B cell (primary cell): ENCODE measurements at regions not wholly inside any gene's neighbourhood (a gene's known extent, or its start where the extent isn't known, plus 50 kb on each side); places are given as distances from the start of the nearest gene placed in this dataset.

Source experiments
- ATAC-seq: fragments of 200-7000 bp; cut with Tn5 transposase; one replicate; pipeline ENCODE4 v1.10.0; 2021; ENCODE audit warnings: low read depth, mild to moderate bottlenecking, moderate number of reproducible peaks, moderate library complexity
- CTCF ChIA-PET: fragments of 350-600 bp; sonication (Branson Sonifier 250); formaldehyde crosslinking; loops from one replicate; lab custom pipeline; 2021; ENCODE audit warnings: antibody characterized with exemption, inconsistent platforms; lab: Charles Lee
- POLR2A ChIA-PET: fragments of 350-600 bp; sonication (Branson Sonifier 250); formaldehyde crosslinking; loops from one replicate; lab custom pipeline; 2021; ENCODE audit warnings: antibody characterized with exemption; lab: Charles Lee
- DNase-seq: peaks from one replicate; pipeline ENCODE4 v3.0.0; 2013
- H2AFZ ChIP-seq: 2 replicates; pipeline ENCODE4 v1.6.1; 2012; ENCODE audit warnings: mild to moderate bottlenecking, low read depth, low read length; ENCODE audit not compliant: insufficient read depth, poor library complexity, severe bottlenecking
- H3K27ac ChIP-seq, 2 donors: 1 replicate in 1 of 2; 2 replicates in 1 of 2; pipeline ENCODE4 v1.5.1; 2012 to 2013; ENCODE audit warnings: low read length in 2 of 2, mild to moderate bottlenecking in 2 of 2, moderate library complexity in 1 of 2
- H3K27me3 ChIP-seq, 4 experiments: fragments of 200-600 bp in 1 of 4; sonication (generic) in 1 of 4; replicated peaks in 1 of 4; 1 replicate in 2 of 4; 2 replicates in 2 of 4; pipeline versions ENCODE4 v1.6.1 to v1.7.0; 2013 to 2016; ENCODE audit warnings: low read length in 3 of 4, mild to moderate bottlenecking in 2 of 4, mixed read lengths in 1 of 4, moderate library complexity in 1 of 4; ENCODE audit not compliant: insufficient read depth in 4 of 4, control insufficient read depth in 3 of 4; ENCODE audit errors: control extremely low read depth in 1 of 4
- H3K36me3 ChIP-seq, 2 experiments: replicated peaks in 1 of 2; 1 replicate in 1 of 2; 2 replicates in 1 of 2; pipeline versions ENCODE4 v1.6.1 to v1.7.1; 2013; ENCODE audit warnings: low read length in 1 of 2; ENCODE audit not compliant: insufficient read depth in 2 of 2, control insufficient read depth in 1 of 2; ENCODE audit errors: control extremely low read depth in 1 of 2, extremely low read depth in 1 of 2
- H3K4me1 ChIP-seq, 2 donors: fragments of 200-600 bp in 1 of 2; sonication (generic) in 1 of 2; 1 replicate in 1 of 2; 2 replicates in 1 of 2; pipeline versions ENCODE4 v1.5.1 to v1.6.1; 2013 to 2017; ENCODE audit warnings: low read length in 2 of 2; ENCODE audit not compliant: control insufficient read depth in 2 of 2, insufficient read depth in 2 of 2
- H3K4me2 ChIP-seq: replicated peaks from 2 replicates; pipeline ENCODE3; 2012; ENCODE audit warnings: mild to moderate bottlenecking, low read depth, low read length; ENCODE audit not compliant: poor library complexity, severe bottlenecking
- H3K4me3 ChIP-seq, 5 experiments: fragments of 200-600 bp in 1 of 5; sonication (generic) in 1 of 5; 1 replicate in 3 of 5; 2 replicates in 2 of 5; pipeline versions ENCODE4 v1.5.1 to v1.7.0; 2011 to 2016; ENCODE audit warnings: low read length in 4 of 5, mild to moderate bottlenecking in 4 of 5, low read depth in 2 of 5, control low read depth in 1 of 5, moderate library complexity in 1 of 5; ENCODE audit not compliant: insufficient read depth in 1 of 5; ENCODE audit errors: control extremely low read depth in 1 of 5, extremely low read depth in 1 of 5
- H3K79me2 ChIP-seq: fragments of 200-600 bp; sonication (generic); one replicate; pipeline ENCODE4 v1.6.0; 2016; ENCODE audit warnings: low read length; ENCODE audit not compliant: control insufficient read depth, insufficient read depth
- H3K9ac ChIP-seq: fragments of 200-600 bp; sonication (generic); 2 replicates; pipeline ENCODE4 v1.6.1; 2017; ENCODE audit warnings: mild to moderate bottlenecking, low read length, moderate library complexity
- H3K9me3 ChIP-seq, 3 donors: one replicate each; pipeline versions ENCODE4 v1.6.1 to v1.7.1; 2013; ENCODE audit warnings: low read length in 2 of 3; ENCODE audit not compliant: control insufficient read depth in 2 of 3, insufficient read depth in 1 of 3; ENCODE audit errors: control extremely low read depth in 1 of 3
- H4K20me1 ChIP-seq: 2 replicates; pipeline ENCODE4 v1.6.0; 2012; ENCODE audit warnings: mild to moderate bottlenecking, low read length; ENCODE audit not compliant: insufficient read depth, control insufficient read depth, poor library complexity, severe bottlenecking
- H3K27ac Mint-ChIP-seq: one replicate; pipeline ENCODE4 v1.8.0; 2021; ENCODE audit warnings: mixed read lengths
- H3K27me3 Mint-ChIP-seq: one replicate; pipeline ENCODE4 v1.8.0; 2021; ENCODE audit warnings: mixed read lengths
- H3K4me1 Mint-ChIP-seq: one replicate; pipeline ENCODE4 v1.8.0; 2021; ENCODE audit warnings: mixed read lengths
- H3K4me3 Mint-ChIP-seq: one replicate; pipeline ENCODE4 v1.8.0; 2021; ENCODE audit warnings: mixed read lengths
- H3K9me3 Mint-ChIP-seq: one replicate; pipeline ENCODE4 v1.8.0; 2022; ENCODE audit warnings: mixed read lengths; ENCODE audit not compliant: insufficient read depth
- CTCF ChIP-seq: fragments of 200-600 bp; IDR thresholded peaks from one replicate; pipeline ENCODE4 v1.8.0; 2022; ENCODE audit warnings: antibody characterized with exemption, mild to moderate bottlenecking
- EZH2 ChIP-seq: IDR thresholded peaks from 2 replicates; pipeline ENCODE4 v1.6.1; 2012; ENCODE audit warnings: borderline replicate concordance, low read depth, mild to moderate bottlenecking, moderate library complexity, low read length; ENCODE audit not compliant: insufficient read depth, poor library complexity, severe bottlenecking
- WGBS: methylation state at CpG from one replicate; pipeline ENCODE4 v1.1.5; 2013; ENCODE audit warnings: missing lambda C conversion rate; ENCODE audit not compliant: insufficient coverage; 5-methylcytosine and 5-hydroxymethylcytosine counted together
- intact Hi-C: fragments of 100-400 bp; cut with micrococcal nuclease; formaldehyde crosslinking; loops from one replicate; pipeline ENCODE4 v1.10.0; 2022

GRCh38 chr3:132220986-132221385 lies 96.2 kb upstream of the ACP3 start:
- no peaks in the 10 kb centered on the region for H3K36me3 ChIP-seq
- Mint-ChIP-seq H3K4me1 (no peaks in the 10 kb centered on the region), H3K27me3 (peaks cover 14% of the 10 kb centered on the region), H3K4me3 (no peak overlapping the region), H3K27ac (no peak overlapping the region), H3K9me3 (no peaks in the 10 kb centered on the region)
- WGBS = 87% methylated on average over 4 of the region's 4 CpGs
- H3K4me1 ChIP-seq = no peaks in the 10 kb centered on the region
- H2AFZ ChIP-seq = no peak overlapping the region
- ChIA-PET POLR2A (no interaction called here), CTCF (no interaction called here)
- H3K4me2 ChIP-seq = no peak overlapping the region
- H4K20me1 ChIP-seq = no peaks in the 10 kb centered on the region
- DNase-seq = no peak
- no peaks in the 10 kb centered on the region for H3K79me2 ChIP-seq
- no peak overlapping the region for H3K4me3 ChIP-seq
- no peak for TF ChIP-seq CTCF
- TF ChIP-seq EZH2 = no peak
- intact Hi-C loops = no loop called here
- no peaks in the 10 kb centered on the region for H3K27me3 ChIP-seq
- H3K9me3 ChIP-seq = no peaks in the 10 kb centered on the region
- H3K9ac ChIP-seq = no peak overlapping the region
- no peak for ATAC-seq
- no peak overlapping the region for H3K27ac ChIP-seq

GRCh38 chr3:132222868-132223538 lies 94.2 kb upstream of the ACP3 start:
- Mint-ChIP-seq H3K9me3 (no peaks in the 10 kb centered on the region), H3K4me3 (no peak overlapping the region), H3K27me3 (peaks cover 13% of the 10 kb centered on the region), H3K4me1 (no peaks in the 10 kb centered on the region), H3K27ac (no peak overlapping the region)
- H3K36me3 ChIP-seq = no peaks in the 10 kb centered on the region
- no peak overlapping the region for H2AFZ ChIP-seq
- no peak for DNase-seq
- CTCF ChIA-PET = no interaction called here
- no peaks in the 10 kb centered on the region for H4K20me1 ChIP-seq
- POLR2A ChIA-PET = no interaction called here
- no peak overlapping the region for H3K4me2 ChIP-seq
- H3K27ac ChIP-seq = no peak overlapping the region
- H3K9ac ChIP-seq = no peak overlapping the region
- H3K79me2 ChIP-seq = no peaks in the 10 kb centered on the region
- no peak for ATAC-seq
- intact Hi-C loops = no loop called here
- WGBS = 19% methylated on average over 2 of the region's 6 CpGs
- no peak overlapping the region for H3K4me3 ChIP-seq
- no peak for TF ChIP-seq EZH2
- no peak for TF ChIP-seq CTCF
- H3K27me3 ChIP-seq = no peaks in the 10 kb centered on the region
- H3K4me1 ChIP-seq = no peaks in the 10 kb centered on the region
- H3K9me3 ChIP-seq = no peaks in the 10 kb centered on the region
